SIG-M5 treated with dmso at 0.1 percent for 504 hours (cell line): ENCODE measurements at regions not wholly inside any gene's neighbourhood (a gene's known extent, or its start where the extent isn't known, plus 50 kb on each side); places are given as distances from the start of the nearest gene placed in this dataset.

Source experiments
- DNase-seq: peaks from one replicate; lab custom pipeline; 2025; ENCODE audit not compliant: unreplicated experiment; lab: John Stamatoyannopoulos, UW

GRCh38 chr5:128665747-128666355 lies 127.8 kb upstream of the FBN2 start:
- no peak for DNase-seq

GRCh38 chr5:128667152-128667551 lies 129.1 kb upstream of the FBN2 start:
- peak; percentile 1 for DNase-seq

GRCh38 chr5:128667751-128668150 lies 129.7 kb upstream of the FBN2 start:
- DNase-seq, result no peak

GRCh38 chr5:128668921-128669320 lies 130.9 kb upstream of the FBN2 start:
- DNase-seq, result no peak

GRCh38 chr5:128669803-128670202 lies 131.8 kb upstream of the FBN2 start:
- no peak for DNase-seq

GRCh38 chr5:128671943-128672342 lies 133.9 kb upstream of the FBN2 start:
- no peak for DNase-seq

GRCh38 chr5:128673000-128673399 lies 135.0 kb upstream of the FBN2 start:
- no peak for DNase-seq

- no peak for DNase-seq
These were observed 135.4 kb upstream of the FBN2 start for GRCh38 chr5:128673411-128673957.

- no peak for DNase-seq
These were observed 135.9 kb upstream of the FBN2 start for GRCh38 chr5:128673970-128674369.

GRCh38 chr5:128674837-128675446 lies 136.9 kb upstream of the FBN2 start:
- peak; percentile 40 for DNase-seq

GRCh38 chr5:128681096-128681495 lies 143.1 kb upstream of the FBN2 start:
- DNase-seq, result no peak

GRCh38 chr5:128681764-128682592 lies 143.9 kb upstream of the FBN2 start:
- peak; percentile 5 for DNase-seq

- DNase-seq, result no peak
These were observed 144.6 kb upstream of the FBN2 start for GRCh38 chr5:128682669-128683068.

- no peak for DNase-seq
These were observed 146.9 kb upstream of the FBN2 start for GRCh38 chr5:128684961-128685360.

- no peak for DNase-seq
These were observed 149.9 kb upstream of the FBN2 start for GRCh38 chr5:128687930-128688329.

GRCh38 chr5:128693764-128694163 lies 155.7 kb upstream of the FBN2 start:
- DNase-seq, result no peak

GRCh38 chr5:128695791-128696530 lies 157.9 kb upstream of the FBN2 start:
- no peak for DNase-seq

- no peak for DNase-seq
These were observed 163.3 kb upstream of the FBN2 start for GRCh38 chr5:128701301-128701700.

- no peak for DNase-seq
These were observed 165.3 kb upstream of the FBN2 start for GRCh38 chr5:128703322-128703721.

- no peak for DNase-seq
These were observed 168.2 kb upstream of the FBN2 start for GRCh38 chr5:128706269-128706668.

GRCh38 chr5:128708841-128709240 lies 170.8 kb upstream of the FBN2 start:
- no peak for DNase-seq
